ENCODE measurements at regions not wholly inside any gene's neighbourhood (a gene's known extent, or its start where the extent isn't known, plus 50 kb on each side); places are given as distances from the start of the nearest gene placed in this dataset.

DNA sequence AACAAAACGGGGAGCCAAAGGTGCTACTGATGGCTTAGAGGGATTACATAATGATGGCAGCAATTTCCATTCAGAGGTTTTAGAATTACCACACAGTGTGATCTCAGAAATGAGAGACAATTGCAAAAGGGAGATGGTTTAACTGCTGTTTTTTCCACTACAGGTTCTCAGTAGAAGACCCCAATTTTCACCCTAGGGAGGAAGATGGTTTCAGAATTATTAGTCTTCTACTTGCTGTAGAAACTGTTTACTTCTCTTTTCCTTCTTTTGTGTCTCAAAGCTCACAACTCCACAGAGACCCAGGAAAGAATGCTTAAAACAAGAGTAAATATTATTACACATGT lies 226.5 kb downstream of the INHBA start:
- H3K4me3 ChIP-seq (ENCODE audit: low read length), result no peak overlapping the region
- WGBS (ENCODE audit: insufficient coverage), result 67% methylated on average over 1 of the region's 1 CpG
- no peak overlapping the region for H3K4me3 Mint-ChIP-seq
- no peaks in the 10 kb centered on the region for H3K36me3 ChIP-seq (ENCODE audit: control insufficient read depth, insufficient read depth, low read length)
- no peaks in the 10 kb centered on the region for H3K27me3 ChIP-seq (ENCODE audit: control insufficient read depth, insufficient read depth, low read length)
- no peak overlapping the region for H3K27ac Mint-ChIP-seq
- no peaks in the 10 kb centered on the region for H3K4me1 ChIP-seq (ENCODE audit: control insufficient read depth, insufficient read depth, low read length)
- H3K9me3 Mint-ChIP-seq, result peaks cover 0 to 2% of the 10 kb centered on the region in 2 donors
- H3K27ac ChIP-seq (ENCODE audit: low read length), result no peak overlapping the region
- H3K36me3 Mint-ChIP-seq, result no peaks in the 10 kb centered on the region
- DNase-seq, result no peak
- H3K4me1 Mint-ChIP-seq, result no peaks in the 10 kb centered on the region
- ATAC-seq, result no peak
- no peaks in the 10 kb centered on the region for H3K9me3 ChIP-seq (ENCODE audit: control insufficient read depth, insufficient read depth, low read length)
- intact Hi-C loops (cut with micrococcal nuclease), result no loop called here
- TF ChIP-seq, protein P1, sequence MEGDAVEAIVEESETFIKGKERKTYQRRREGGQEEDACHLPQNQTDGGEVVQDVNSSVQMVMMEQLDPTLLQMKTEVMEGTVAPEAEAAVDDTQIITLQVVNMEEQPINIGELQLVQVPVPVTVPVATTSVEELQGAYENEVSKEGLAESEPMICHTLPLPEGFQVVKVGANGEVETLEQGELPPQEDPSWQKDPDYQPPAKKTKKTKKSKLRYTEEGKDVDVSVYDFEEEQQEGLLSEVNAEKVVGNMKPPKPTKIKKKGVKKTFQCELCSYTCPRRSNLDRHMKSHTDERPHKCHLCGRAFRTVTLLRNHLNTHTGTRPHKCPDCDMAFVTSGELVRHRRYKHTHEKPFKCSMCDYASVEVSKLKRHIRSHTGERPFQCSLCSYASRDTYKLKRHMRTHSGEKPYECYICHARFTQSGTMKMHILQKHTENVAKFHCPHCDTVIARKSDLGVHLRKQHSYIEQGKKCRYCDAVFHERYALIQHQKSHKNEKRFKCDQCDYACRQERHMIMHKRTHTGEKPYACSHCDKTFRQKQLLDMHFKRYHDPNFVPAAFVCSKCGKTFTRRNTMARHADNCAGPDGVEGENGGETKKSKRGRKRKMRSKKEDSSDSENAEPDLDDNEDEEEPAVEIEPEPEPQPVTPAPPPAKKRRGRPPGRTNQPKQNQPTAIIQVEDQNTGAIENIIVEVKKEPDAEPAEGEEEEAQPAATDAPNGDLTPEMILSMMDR (IDR thresholded peaks at IDR 0.05), result no peak
- H3K27me3 Mint-ChIP-seq (ENCODE audit: low read depth in 2 of 2), result no peaks in the 10 kb centered on the region

DNA sequence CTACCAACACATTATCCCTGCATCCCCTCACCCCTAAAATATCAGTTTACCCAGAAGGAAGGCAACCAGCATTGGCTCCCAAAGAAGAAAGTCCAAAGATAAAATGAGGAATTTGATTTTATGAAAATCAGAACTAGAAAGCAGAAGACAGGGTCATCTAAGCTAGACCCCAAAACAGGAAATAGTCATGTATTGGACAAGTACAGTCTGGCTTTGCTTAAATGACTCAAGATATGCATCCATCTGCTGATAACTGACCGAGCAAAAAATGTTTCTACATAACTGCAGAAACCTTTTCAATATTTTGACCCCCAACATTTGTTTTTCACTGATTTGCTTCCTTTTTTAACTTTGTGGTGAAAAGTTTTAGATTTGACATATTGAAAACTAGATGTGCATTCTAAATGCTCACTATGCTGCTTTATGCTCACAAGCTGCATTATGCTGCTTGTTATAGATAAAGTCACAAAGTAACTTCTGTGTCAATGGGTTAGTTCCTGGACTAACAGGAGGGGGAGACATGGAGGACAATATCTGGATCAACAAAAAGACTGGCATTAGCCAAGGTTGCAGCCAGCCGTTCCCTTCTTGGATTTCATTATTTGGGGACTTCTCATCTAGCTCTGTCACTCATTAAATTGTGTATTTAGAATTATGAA lies 227.0 kb downstream of the INHBA start:
- H3K27ac ChIP-seq (ENCODE audit: low read length), result no peak overlapping the region
- intact Hi-C loops (cut with micrococcal nuclease), result no loop called here
- peaks cover 0 to 4% of the 10 kb centered on the region in 2 donors for H3K9me3 Mint-ChIP-seq
- TF ChIP-seq, protein P1 (IDR thresholded peaks at IDR 0.05), result no peak
- H3K36me3 ChIP-seq (ENCODE audit: control insufficient read depth, insufficient read depth, low read length), result no peaks in the 10 kb centered on the region
- no peak overlapping the region for H3K4me3 Mint-ChIP-seq
- 76% methylated on average over 2 of the region's 2 CpGs for WGBS (ENCODE audit: insufficient coverage)
- no peaks in the 10 kb centered on the region for H3K9me3 ChIP-seq (ENCODE audit: control insufficient read depth, insufficient read depth, low read length)
- H3K27me3 ChIP-seq (ENCODE audit: control insufficient read depth, insufficient read depth, low read length), result no peaks in the 10 kb centered on the region
- DNase-seq (no peak), ATAC-seq (no peak)
- no peaks in the 10 kb centered on the region for H3K4me1 Mint-ChIP-seq
- no peaks in the 10 kb centered on the region for H3K27me3 Mint-ChIP-seq (ENCODE audit: low read depth in 2 of 2)
- H3K4me3 ChIP-seq (ENCODE audit: low read length), result no peak overlapping the region
- H3K36me3 Mint-ChIP-seq, result no peaks in the 10 kb centered on the region
- H3K4me1 ChIP-seq (ENCODE audit: control insufficient read depth, insufficient read depth, low read length), result no peaks in the 10 kb centered on the region
- H3K27ac Mint-ChIP-seq, result no peak overlapping the region

DNA sequence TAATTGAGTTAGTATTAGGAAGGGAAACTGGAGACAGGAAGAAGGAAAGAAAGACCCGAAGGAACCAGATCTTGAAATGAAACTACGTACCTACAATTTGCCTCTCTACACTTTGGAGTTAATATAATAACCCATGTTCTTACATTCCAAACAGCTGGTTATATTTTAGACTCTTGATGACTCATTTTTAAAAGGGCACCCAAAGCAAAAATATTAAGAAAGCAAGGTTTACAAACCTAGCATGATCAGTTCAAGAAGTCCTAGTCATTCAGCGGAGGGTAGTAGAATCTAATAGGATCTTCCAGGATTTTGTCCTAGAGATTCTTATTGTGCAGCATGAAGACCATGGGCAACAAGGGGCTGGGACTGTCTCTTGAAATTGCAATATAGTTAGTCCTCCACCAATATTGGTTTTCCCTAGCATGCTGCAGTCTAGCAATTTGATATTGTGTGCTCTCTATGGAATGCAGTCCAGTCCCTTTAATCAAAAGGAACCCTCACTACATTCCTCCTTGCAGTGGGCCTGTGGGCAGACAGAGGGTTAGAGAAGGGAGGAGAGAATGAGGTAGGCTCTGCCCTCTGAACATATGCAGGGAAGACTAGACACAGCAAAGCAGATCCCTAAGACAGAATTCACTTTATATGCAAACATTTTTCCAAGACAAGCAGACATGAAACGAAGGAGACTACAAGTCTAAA lies 230.3 kb downstream of the INHBA start:
- 94% methylated on average over 2 of the region's 4 CpGs for WGBS (ENCODE audit: insufficient coverage)
- Mint-ChIP-seq H3K9me3 (peaks cover 0 to 4% of the 10 kb centered on the region in 2 donors), H3K27me3 (ENCODE audit: low read depth in 2 of 2) (no peaks in the 10 kb centered on the region), H3K27ac (no peak overlapping the region), H3K36me3 (no peaks in the 10 kb centered on the region), H3K4me3 (no peak overlapping the region), H3K4me1 (no peaks in the 10 kb centered on the region)
- Histone ChIP-seq H3K36me3 (ENCODE audit: control insufficient read depth, insufficient read depth, low read length) (no peaks in the 10 kb centered on the region), H3K27me3 (ENCODE audit: control insufficient read depth, insufficient read depth, low read length) (no peaks in the 10 kb centered on the region), H3K9me3 (ENCODE audit: control insufficient read depth, insufficient read depth, low read length) (no peaks in the 10 kb centered on the region), H3K4me3 (ENCODE audit: low read length) (no peak overlapping the region), H3K27ac (ENCODE audit: low read length) (no peak overlapping the region), H3K4me1 (ENCODE audit: control insufficient read depth, insufficient read depth, low read length) (no peaks in the 10 kb centered on the region)
- intact Hi-C loops (cut with micrococcal nuclease), result no loop called here
- DNase-seq (no peak), ATAC-seq (no peak)
- TF ChIP-seq, protein P1 (IDR thresholded peaks at IDR 0.05), result no peak

DNA sequence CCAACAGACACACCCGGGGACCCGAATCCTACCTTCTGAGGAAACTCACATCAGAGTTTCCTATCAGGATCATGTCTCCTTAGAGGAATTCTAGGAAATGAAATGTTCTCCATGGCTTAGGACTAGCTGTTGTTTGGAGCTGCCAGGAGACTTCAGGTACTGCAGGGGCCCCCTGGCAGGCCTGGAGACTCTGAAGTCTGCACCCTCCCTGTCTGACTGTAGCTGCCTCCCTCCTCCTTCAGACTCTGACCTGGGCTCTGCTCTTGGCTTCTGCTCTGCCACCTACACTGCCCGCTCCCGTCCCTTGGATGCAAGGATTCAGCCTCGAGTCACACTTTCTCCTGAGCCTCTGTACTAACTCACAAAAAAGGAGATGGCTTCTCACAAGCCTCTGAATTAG lies 232.8 kb downstream of the INHBA start:
- Histone ChIP-seq H3K4me3 (ENCODE audit: low read length) (no peak overlapping the region), H3K27me3 (ENCODE audit: control insufficient read depth, insufficient read depth, low read length) (no peaks in the 10 kb centered on the region), H3K4me1 (ENCODE audit: control insufficient read depth, insufficient read depth, low read length) (no peaks in the 10 kb centered on the region), H3K9me3 (ENCODE audit: control insufficient read depth, insufficient read depth, low read length) (no peaks in the 10 kb centered on the region), H3K27ac (ENCODE audit: low read length) (no peak overlapping the region), H3K36me3 (ENCODE audit: control insufficient read depth, insufficient read depth, low read length) (no peaks in the 10 kb centered on the region)
- Mint-ChIP-seq H3K36me3 (no peaks in the 10 kb centered on the region), H3K27me3 (ENCODE audit: low read depth in 2 of 2) (no peaks in the 10 kb centered on the region), H3K27ac (no peak overlapping the region), H3K9me3 (peaks cover 4 to 8% of the 10 kb centered on the region in 2 donors), H3K4me1 (no peaks in the 10 kb centered on the region), H3K4me3 (no peak overlapping the region)
- DNase-seq, result no peak
- ATAC-seq, result no peak
- intact Hi-C loops (cut with micrococcal nuclease), result no loop called here
- WGBS (ENCODE audit: insufficient coverage), result 93% methylated on average over 5 of the region's 5 CpGs
- TF ChIP-seq, protein P1 (IDR thresholded peaks at IDR 0.05), result no peak

Measured in natural killer cell (primary cell).